ENCODE measurements at regions not wholly inside any gene's neighbourhood (a gene's known extent, or its start where the extent isn't known, plus 50 kb on each side); places are given as distances from the start of the nearest gene placed in this dataset.

- no peak for TF ChIP-seq RXRA (IDR thresholded peaks at IDR 0.05)
- no peak for TF ChIP-seq JUND (IDR thresholded peaks at IDR 0.05)
- TF ChIP-seq CTCF (IDR thresholded peaks at IDR 0.05; ENCODE audit: low read depth, low read length, missing input control), result no peak
- Histone ChIP-seq H3K9me3 (ENCODE audit: control insufficient read depth in 4 of 4, low read length in 3 of 4) (no peaks in the 10 kb centered on the region), H3K36me3 (ENCODE audit: control insufficient read depth in 4 of 4, insufficient read depth in 3 of 4, low read depth in 1 of 4, low read length in 3 of 4) (no peaks in the 10 kb centered on the region), H3K4me3 (ENCODE audit: low read depth in 1 of 3, low read length in 3 of 3) (no peak overlapping the region), H3K27ac (ENCODE audit: low read depth in 1 of 2, low read length in 2 of 2) (no peak overlapping the region), H3K9ac (ENCODE audit: low read depth in 1 of 2, low read length in 2 of 2) (no peak overlapping the region), H3K4me1 (ENCODE audit: control insufficient read depth in 4 of 4, insufficient read depth in 4 of 4, low read length in 3 of 4) (no peaks in the 10 kb centered on the region), H3K27me3 (ENCODE audit: control insufficient read depth in 4 of 4, insufficient read depth in 4 of 4, low read length in 3 of 4) (peaks cover 0 to 14% (median 4%) of the 10 kb centered on the region in 4 donors)
- no peak for DNase-seq (ENCODE audit: low spot score)
- 87% methylated on average over 3 of the region's 3 CpGs for WGBS
Measured at GRCh38 chr1:38137164-38137563, 90.6 kb upstream of the POU3F1 start.

GRCh38 chr1:38135625-38136414 is 89.2 kb upstream of the POU3F1 start:
- Histone ChIP-seq H3K27me3 (ENCODE audit: control insufficient read depth in 4 of 4, insufficient read depth in 4 of 4, low read length in 3 of 4) (peaks cover 0 to 5% (median 2%) of the 10 kb centered on the region in 4 donors), H3K4me3 (ENCODE audit: low read depth in 1 of 3, low read length in 3 of 3) (no peak overlapping the region), H3K36me3 (ENCODE audit: control insufficient read depth in 4 of 4, insufficient read depth in 3 of 4, low read depth in 1 of 4, low read length in 3 of 4) (no peaks in the 10 kb centered on the region), H3K9me3 (ENCODE audit: control insufficient read depth in 4 of 4, low read length in 3 of 4) (no peaks in the 10 kb centered on the region), H3K4me1 (ENCODE audit: control insufficient read depth in 4 of 4, insufficient read depth in 4 of 4, low read length in 3 of 4) (no peaks in the 10 kb centered on the region), H3K9ac (ENCODE audit: low read depth in 1 of 2, low read length in 2 of 2) (no peak overlapping the region), H3K27ac (ENCODE audit: low read depth in 1 of 2, low read length in 2 of 2) (no peak overlapping the region)
- no peak for DNase-seq (ENCODE audit: low spot score)
- TF ChIP-seq FOXA2 (IDR thresholded peaks at IDR 0.05), result no peak
- no peak for TF ChIP-seq TAF1 (conservative IDR thresholded peaks at IDR 0.05)
- TF ChIP-seq ATF3 (IDR thresholded peaks at IDR 0.05), result no peak
- no peak for TF ChIP-seq MAX (IDR thresholded peaks at IDR 0.05)
- TF ChIP-seq HNF4A (conservative IDR thresholded peaks at IDR 0.05), result no peak
- TF ChIP-seq YY1 (IDR thresholded peaks at IDR 0.05), result no peak
- no peak for TF ChIP-seq HNF4G (IDR thresholded peaks at IDR 0.05)
- no peak for TF ChIP-seq ZBTB33 (IDR thresholded peaks at IDR 0.05)
- no peak for TF ChIP-seq CTCF (IDR thresholded peaks at IDR 0.05; ENCODE audit: low read depth, low read length, missing input control)
- WGBS, result 47% methylated on average over 24 of the region's 24 CpGs

All from liver (tissue), 8 donors.